Tibial nerve (tissue), 4 donors: ENCODE measurements at regions not wholly inside any gene's neighbourhood (a gene's known extent, or its start where the extent isn't known, plus 50 kb on each side); places are given as distances from the start of the nearest gene placed in this dataset.

Experiments
- DNase-seq, 2 donors: peaks; one replicate each; pipeline ENCODE4 v3.0.0-alpha.2; 2019; ENCODE audit warnings: low spot score in 2 of 2
- H3K27ac ChIP-seq, 4 donors: fragments of 200-600 bp; sonication (generic) in 3 of 4; one replicate each; pipeline ENCODE4 v1.5.1; 2017 to 2019; ENCODE audit warnings: mild to moderate bottlenecking in 1 of 4
- H3K27me3 ChIP-seq, 2 donors: fragments of 200-600 bp; sonication (generic) in 1 of 2; one replicate each; pipeline versions ENCODE4 v1.5.1 to v1.6.0; 2017 to 2019
- H3K36me3 ChIP-seq, 3 donors: fragments of 200-600 bp; sonication (generic); one replicate each; pipeline ENCODE4 v1.5.1; 2018 to 2019
- H3K4me1 ChIP-seq, 4 donors: fragments of 200-600 bp; sonication (generic) in 3 of 4; one replicate each; pipeline ENCODE4 v1.5.1; 2017 to 2019
- H3K4me3 ChIP-seq, 4 donors: fragments of 200-600 bp; sonication (generic) in 3 of 4; one replicate each; pipeline ENCODE4 v1.5.1; 2017 to 2019; ENCODE audit warnings: mild to moderate bottlenecking in 1 of 4, moderate library complexity in 1 of 4
- H3K9me3 ChIP-seq, 4 donors: fragments of 200-600 bp; sonication (generic) in 3 of 4; one replicate each; pipeline ENCODE4 v1.5.1; 2017 to 2019
- CTCF ChIP-seq, 5 experiments: fragments of 200-600 bp in 3 of 5; fragments of 450-650 bp in 2 of 5; sonication (generic) in 3 of 5; IDR thresholded peaks; one replicate each; pipeline ENCODE4 v1.5.1; 2016 to 2019; ENCODE audit warnings: antibody characterized with exemption in 5 of 5, mild to moderate bottlenecking in 3 of 5, moderate library complexity in 2 of 5
- EP300 ChIP-seq, 2 donors: sonication (generic); formaldehyde crosslinking; IDR thresholded peaks; one replicate each; pipeline ENCODE4 v1.6.1; 2017; ENCODE audit warnings: antibody characterized with exemption in 2 of 2, mild to moderate bottlenecking in 1 of 2
- POLR2A ChIP-seq, 2 donors: fragments of 450-650 bp; IDR thresholded peaks; one replicate each; pipeline ENCODE4 v1.6.1; 2017; ENCODE audit warnings: antibody characterized with exemption in 2 of 2, mild to moderate bottlenecking in 2 of 2, moderate library complexity in 2 of 2
- WGBS, 2 donors: methylation state at CpG; one replicate each; pipeline ENCODE4 v1.1.5; 2018; 5-methylcytosine and 5-hydroxymethylcytosine counted together

GRCh38 chr7:54858008-54858692 lies 99.1 kb upstream of the SEC61G start:
- Histone ChIP-seq H3K4me3 (no peak overlapping the region), H3K36me3 (no peaks in the 10 kb centered on the region), H3K9me3 (peaks cover 0 to 5% (median 0%) of the 10 kb centered on the region in 4 donors), H3K4me1 (no peaks in the 10 kb centered on the region), H3K27me3 (no peaks in the 10 kb centered on the region), H3K27ac (no peak overlapping the region)
- 41 to 58% methylated on average over 3 of the region's 3 CpGs for WGBS, 2 donors
- no peak for DNase-seq
- TF ChIP-seq POLR2A (IDR thresholded peaks at IDR 0.05) (no peak), CTCF (IDR thresholded peaks at IDR 0.05) (no peak), EP300 (IDR thresholded peaks at IDR 0.05) (no peak)

- TF ChIP-seq POLR2A (IDR thresholded peaks at IDR 0.05) (no peak), EP300 (IDR thresholded peaks at IDR 0.05) (no peak), CTCF (IDR thresholded peaks at IDR 0.05) (no peak)
- no peak for DNase-seq
- Histone ChIP-seq H3K36me3 (no peaks in the 10 kb centered on the region), H3K27me3 (no peaks in the 10 kb centered on the region), H3K27ac (no peak overlapping the region), H3K4me1 (no peaks in the 10 kb centered on the region), H3K9me3 (peaks cover 0 to 5% (median 0%) of the 10 kb centered on the region in 4 donors), H3K4me3 (no peak overlapping the region)
Observed at GRCh38 chr7:54859066-54859465, 100.1 kb upstream of the SEC61G start.

- no peak for DNase-seq
- no peaks in the 10 kb centered on the region for H3K36me3 ChIP-seq
- no peak overlapping the region for H3K4me3 ChIP-seq
- WGBS, 2 donors, result 84 to 94% methylated on average over 4 of the region's 4 CpGs
- TF ChIP-seq CTCF (IDR thresholded peaks at IDR 0.05), result no peak
- no peak for TF ChIP-seq POLR2A (IDR thresholded peaks at IDR 0.05)
- TF ChIP-seq EP300 (IDR thresholded peaks at IDR 0.05), result no peak
- H3K4me1 ChIP-seq, result no peaks in the 10 kb centered on the region
- H3K27me3 ChIP-seq, result no peaks in the 10 kb centered on the region
- no peak overlapping the region for H3K27ac ChIP-seq
- peaks cover 0 to 5% (median 0%) of the 10 kb centered on the region in 4 donors for H3K9me3 ChIP-seq
Observed at GRCh38 chr7:54859545-54859944, 100.5 kb upstream of the SEC61G start.

GRCh38 chr7:54860003-54860775 lies 101.2 kb upstream of the SEC61G start:
- TF ChIP-seq CTCF (IDR thresholded peaks at IDR 0.05) (no peak), EP300 (IDR thresholded peaks at IDR 0.05) (no peak), POLR2A (IDR thresholded peaks at IDR 0.05) (no peak)
- no peaks in the 10 kb centered on the region for H3K36me3 ChIP-seq
- no peak overlapping the region for H3K27ac ChIP-seq
- H3K4me3 ChIP-seq, result no peak overlapping the region
- H3K9me3 ChIP-seq, result peaks cover 0 to 3% (median 0%) of the 10 kb centered on the region in 4 donors
- H3K4me1 ChIP-seq, result no peaks in the 10 kb centered on the region
- 73 to 78% methylated on average over 4 of the region's 4 CpGs for WGBS, 2 donors
- no peak for DNase-seq
- no peaks in the 10 kb centered on the region for H3K27me3 ChIP-seq

GRCh38 chr7:54860843-54861242 lies 101.8 kb upstream of the SEC61G start:
- Histone ChIP-seq H3K27me3 (no peaks in the 10 kb centered on the region), H3K4me1 (no peaks in the 10 kb centered on the region), H3K9me3 (no peaks in the 10 kb centered on the region), H3K27ac (no peak overlapping the region), H3K4me3 (no peak overlapping the region), H3K36me3 (no peaks in the 10 kb centered on the region)
- TF ChIP-seq POLR2A (IDR thresholded peaks at IDR 0.05), result no peak
- TF ChIP-seq CTCF (IDR thresholded peaks at IDR 0.05), result no peak
- TF ChIP-seq EP300 (IDR thresholded peaks at IDR 0.05), result no peak
- no peak for DNase-seq
